Skeletal muscle satellite cell (primary cell): ENCODE measurements at regions not wholly inside any gene's neighbourhood (a gene's known extent, or its start where the extent isn't known, plus 50 kb on each side); places are given as distances from the start of the nearest gene placed in this dataset.

ENCODE experiments used
- H3K27me3 ChIP-seq: 2 replicates; pipeline ENCODE4 v1.7.0; 2013; ENCODE audit warnings: low read length; ENCODE audit not compliant: control insufficient read depth, insufficient read depth
- H3K36me3 ChIP-seq: 2 replicates; pipeline ENCODE4 v1.7.0; 2013; ENCODE audit warnings: mild to moderate bottlenecking, control low read depth, low read length; ENCODE audit not compliant: insufficient read depth
- H3K4me1 ChIP-seq: 2 replicates; pipeline ENCODE4 v1.7.0; 2013; ENCODE audit warnings: low read length; ENCODE audit not compliant: control insufficient read depth, insufficient read depth
- H3K4me2 ChIP-seq: 2 replicates; pipeline ENCODE4 v1.7.0; 2013; ENCODE audit warnings: mild to moderate bottlenecking, low read length
- H3K4me3 ChIP-seq: 2 replicates; pipeline ENCODE4 v1.7.0; 2013; ENCODE audit warnings: low read length
- H3K9ac ChIP-seq: 2 replicates; pipeline ENCODE4 v1.7.0; 2013; ENCODE audit warnings: mild to moderate bottlenecking, low read depth, low read length, moderate library complexity
- H3K9me3 ChIP-seq: replicated peaks from 2 replicates; pipeline ENCODE4 v1.7.0; 2013; ENCODE audit warnings: mild to moderate bottlenecking, control low read depth, low read length

DNA sequence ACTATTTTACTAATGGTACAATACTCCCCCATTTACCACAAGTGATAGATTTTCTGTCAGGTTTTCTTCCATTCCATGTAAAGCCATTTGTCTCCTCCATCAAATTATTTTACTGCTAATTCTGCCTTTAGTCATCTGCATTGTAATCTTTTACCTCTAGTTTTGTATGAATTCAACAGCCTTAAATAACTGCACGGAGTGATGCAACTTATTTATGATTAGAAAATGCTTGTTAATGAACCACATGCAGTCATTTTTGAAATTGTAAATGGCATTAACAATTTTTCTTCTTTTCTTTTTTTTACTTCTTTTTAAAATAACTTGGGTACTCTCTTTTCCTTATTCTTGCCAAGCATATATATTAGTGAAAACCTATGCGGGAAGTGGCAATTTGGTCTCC lies 71.5 kb downstream of the RESF1 start:
- H3K9me3 ChIP-seq: no peaks in the 10 kb centered on the region
- no peaks in the 10 kb centered on the region for H3K36me3 ChIP-seq
- no peak overlapping the region for H3K4me3 ChIP-seq
- H3K9ac ChIP-seq: no peak overlapping the region
- no peaks in the 10 kb centered on the region for H3K4me1 ChIP-seq
- no peak overlapping the region for H3K4me2 ChIP-seq
- H3K27me3 ChIP-seq: peaks cover 16% of the 10 kb centered on the region

- Histone ChIP-seq H3K4me2 (no peak overlapping the region), H3K27me3 (peaks cover 16% of the 10 kb centered on the region), H3K9ac (no peak overlapping the region), H3K4me1 (no peaks in the 10 kb centered on the region), H3K36me3 (no peaks in the 10 kb centered on the region), H3K4me3 (no peak overlapping the region), H3K9me3 (no peaks in the 10 kb centered on the region)
Measured at GRCh38 chr12:32031109-32031508, 71.9 kb downstream of the RESF1 start.

- H3K27me3 ChIP-seq: peaks cover 16% of the 10 kb centered on the region
- no peaks in the 10 kb centered on the region for H3K9me3 ChIP-seq
- H3K4me3 ChIP-seq: no peak overlapping the region
- no peaks in the 10 kb centered on the region for H3K36me3 ChIP-seq
- peak overlapping the region; percentile 63 for H3K4me2 ChIP-seq
- no peak overlapping the region for H3K9ac ChIP-seq
- no peaks in the 10 kb centered on the region for H3K4me1 ChIP-seq
Measured at GRCh38 chr12:32032205-32032810, 73.1 kb downstream of the RESF1 start.

DNA sequence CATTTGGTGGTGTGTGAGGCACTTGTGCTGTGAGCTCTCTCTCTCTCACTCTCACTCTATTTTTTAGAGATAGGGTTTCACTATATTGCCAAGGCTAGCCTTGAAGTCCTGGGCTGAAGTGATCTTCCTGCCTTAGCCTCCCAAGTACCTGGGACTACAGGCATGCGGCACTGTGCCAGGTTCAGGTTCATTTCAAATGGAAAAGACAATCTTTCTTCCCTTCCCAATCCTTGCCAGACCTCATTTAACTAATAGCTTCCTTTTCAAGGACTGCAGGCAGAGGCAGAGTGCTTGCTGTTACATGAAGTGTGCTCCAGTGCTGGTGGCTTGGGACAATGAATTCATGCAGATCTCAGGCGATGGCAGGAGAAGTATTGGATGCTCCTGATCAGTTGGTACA lies 73.2 kb upstream of the BICD1 start:
- H3K4me2 ChIP-seq: no peak overlapping the region
- no peak overlapping the region for H3K4me3 ChIP-seq
- H3K27me3 ChIP-seq: peaks cover 16% of the 10 kb centered on the region
- H3K9me3 ChIP-seq: no peaks in the 10 kb centered on the region
- H3K9ac ChIP-seq: no peak overlapping the region
- H3K4me1 ChIP-seq: no peaks in the 10 kb centered on the region
- no peaks in the 10 kb centered on the region for H3K36me3 ChIP-seq

- Histone ChIP-seq H3K4me2 (no peak overlapping the region), H3K27me3 (peaks cover 16% of the 10 kb centered on the region), H3K36me3 (no peaks in the 10 kb centered on the region), H3K4me1 (no peaks in the 10 kb centered on the region), H3K4me3 (no peak overlapping the region), H3K9ac (no peak overlapping the region), H3K9me3 (no peaks in the 10 kb centered on the region)
Measured at GRCh38 chr12:32034045-32034444, 72.6 kb upstream of the BICD1 start.

GRCh38 chr12:32036477-32037263 lies 70.0 kb upstream of the BICD1 start:
- Histone ChIP-seq H3K27me3 (peaks cover 9% of the 10 kb centered on the region), H3K9ac (no peak overlapping the region), H3K9me3 (no peaks in the 10 kb centered on the region), H3K36me3 (no peaks in the 10 kb centered on the region), H3K4me3 (no peak overlapping the region), H3K4me1 (no peaks in the 10 kb centered on the region), H3K4me2 (no peak overlapping the region)

- H3K4me3 ChIP-seq: no peak overlapping the region
- H3K36me3 ChIP-seq: no peaks in the 10 kb centered on the region
- H3K9ac ChIP-seq: no peak overlapping the region
- peaks cover 3% of the 10 kb centered on the region for H3K9me3 ChIP-seq
- no peaks in the 10 kb centered on the region for H3K27me3 ChIP-seq
- H3K4me2 ChIP-seq: no peak overlapping the region
- no peaks in the 10 kb centered on the region for H3K4me1 ChIP-seq
Measured at GRCh38 chr12:32039347-32039746, 67.3 kb upstream of the BICD1 start.

GRCh38 chr12:32039917-32040575 lies 66.6 kb upstream of the BICD1 start:
- Histone ChIP-seq H3K4me3 (no peak overlapping the region), H3K36me3 (no peaks in the 10 kb centered on the region), H3K9me3 (peaks cover 3% of the 10 kb centered on the region), H3K4me2 (no peak overlapping the region), H3K27me3 (no peaks in the 10 kb centered on the region), H3K9ac (no peak overlapping the region), H3K4me1 (no peaks in the 10 kb centered on the region)

DNA sequence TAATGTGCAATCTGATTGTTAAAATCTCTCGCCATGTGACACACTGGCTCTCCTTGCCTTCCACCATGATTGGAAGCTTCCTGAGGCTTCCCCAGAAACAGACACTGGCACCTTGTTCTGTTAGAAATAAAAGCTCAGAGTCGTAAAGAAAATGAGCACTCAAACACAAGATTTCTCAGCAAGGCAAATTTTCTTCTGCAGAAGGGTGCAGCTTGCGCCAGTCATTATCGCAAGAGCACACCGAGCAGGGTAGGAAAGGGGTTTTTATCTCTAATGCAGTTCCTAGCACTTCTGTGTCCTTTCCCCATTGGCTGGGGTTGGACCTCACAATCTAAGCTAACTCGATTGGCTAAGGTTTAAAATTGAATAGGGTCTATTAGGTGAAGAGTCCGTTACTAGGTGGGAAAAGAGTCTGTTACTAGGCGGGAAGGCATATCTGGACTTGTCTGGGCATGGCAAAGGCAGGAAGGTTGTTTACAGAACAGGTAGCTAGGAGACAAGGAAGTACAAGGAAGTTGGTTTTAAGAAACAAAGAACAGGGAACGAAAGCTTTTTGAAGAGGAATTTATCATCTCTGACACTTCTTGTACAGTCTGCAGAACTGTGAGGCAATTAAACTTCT lies 62.6 kb upstream of the BICD1 start:
- Histone ChIP-seq H3K27me3 (no peaks in the 10 kb centered on the region), H3K9me3 (peaks cover 3% of the 10 kb centered on the region), H3K4me3 (no peak overlapping the region), H3K4me2 (no peak overlapping the region), H3K36me3 (no peaks in the 10 kb centered on the region), H3K4me1 (no peaks in the 10 kb centered on the region), H3K9ac (no peak overlapping the region)

DNA sequence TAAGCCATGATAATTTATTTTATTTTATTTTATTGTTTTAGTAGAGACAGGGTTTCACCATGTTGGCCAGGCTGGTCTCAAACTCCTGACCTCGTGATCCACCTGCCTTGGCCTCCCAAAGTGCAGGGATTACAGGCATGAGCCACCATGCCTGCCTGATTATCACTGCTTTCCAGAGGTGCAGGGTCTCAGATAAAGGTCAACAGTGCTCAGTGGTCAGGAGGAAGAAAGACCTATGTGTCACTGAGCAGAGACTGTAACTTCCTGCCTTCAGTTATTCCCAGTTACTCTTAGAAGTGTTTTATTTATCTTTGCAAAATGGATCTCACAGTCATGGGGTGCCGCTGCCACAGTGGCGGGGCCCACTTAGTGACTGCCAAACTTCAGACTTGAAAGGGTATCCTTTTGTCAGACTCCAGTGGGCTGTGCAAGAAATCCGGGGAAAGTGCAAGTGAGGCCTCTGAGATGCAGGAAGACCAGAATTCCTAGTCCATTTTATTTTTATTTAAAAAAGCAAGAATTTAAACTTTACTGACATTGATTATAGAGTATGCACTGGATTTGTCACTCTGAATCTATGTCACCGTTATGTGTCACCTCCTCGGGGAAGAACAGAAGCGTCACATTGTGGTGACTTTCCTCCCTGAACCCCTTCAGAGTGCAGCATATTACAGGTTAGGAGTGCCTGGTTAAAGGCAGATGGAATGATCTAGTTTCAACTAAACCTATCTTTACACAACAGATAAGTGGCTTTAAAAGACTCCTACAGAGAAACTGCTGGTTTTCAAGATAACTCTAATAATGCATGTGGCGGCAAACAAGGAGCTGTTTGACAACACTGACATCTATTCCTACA lies 59.1 kb upstream of the BICD1 start:
- Histone ChIP-seq H3K9ac (no peak overlapping the region), H3K27me3 (no peaks in the 10 kb centered on the region), H3K9me3 (peaks cover 3% of the 10 kb centered on the region), H3K4me3 (no peak overlapping the region), H3K4me2 (no peak overlapping the region), H3K36me3 (no peaks in the 10 kb centered on the region), H3K4me1 (peaks cover 9% of the 10 kb centered on the region)

GRCh38 chr12:32048791-32049190 lies 57.9 kb upstream of the BICD1 start:
- Histone ChIP-seq H3K27me3 (no peaks in the 10 kb centered on the region), H3K9me3 (no peaks in the 10 kb centered on the region), H3K9ac (no peak overlapping the region), H3K4me3 (no peak overlapping the region), H3K4me2 (no peak overlapping the region), H3K36me3 (no peaks in the 10 kb centered on the region), H3K4me1 (peaks cover 9% of the 10 kb centered on the region)
